Putamen (tissue), 1 donor: ENCODE measurements at regions not wholly inside any gene's neighbourhood (a gene's known extent, or its start where the extent isn't known, plus 50 kb on each side); places are given as distances from the start of the nearest gene placed in this dataset.
A peak's percentile ranks its signal among the peaks of the same experiment; 100 is the strongest.

ENCODE experiments used
- DNase-seq: peaks from one replicate; pipeline ENCODE4 v3.0.0-alpha.2; 2016; ENCODE audit warnings: low spot score

DNA sequence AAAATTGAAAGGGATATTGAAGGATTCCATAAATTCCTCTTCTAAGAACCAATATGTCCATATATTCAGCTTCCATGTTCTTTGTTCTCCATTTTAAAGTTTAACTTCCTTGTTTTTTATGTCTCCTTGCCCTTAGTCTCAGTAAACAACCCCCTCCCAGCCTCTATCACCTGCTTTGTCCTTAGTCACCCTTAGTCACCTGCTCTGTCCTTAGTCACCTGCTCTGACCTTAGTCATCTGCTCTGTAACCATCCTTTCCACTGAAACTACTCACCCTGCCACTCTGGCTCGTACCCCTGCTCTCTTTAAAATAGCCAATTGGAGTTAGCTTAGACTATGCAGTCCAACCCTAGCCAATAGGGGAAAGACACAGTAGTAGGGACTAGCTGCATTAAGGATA, 136.2 kb upstream of the TMEM106B start:
- no peak for DNase-seq

DNA sequence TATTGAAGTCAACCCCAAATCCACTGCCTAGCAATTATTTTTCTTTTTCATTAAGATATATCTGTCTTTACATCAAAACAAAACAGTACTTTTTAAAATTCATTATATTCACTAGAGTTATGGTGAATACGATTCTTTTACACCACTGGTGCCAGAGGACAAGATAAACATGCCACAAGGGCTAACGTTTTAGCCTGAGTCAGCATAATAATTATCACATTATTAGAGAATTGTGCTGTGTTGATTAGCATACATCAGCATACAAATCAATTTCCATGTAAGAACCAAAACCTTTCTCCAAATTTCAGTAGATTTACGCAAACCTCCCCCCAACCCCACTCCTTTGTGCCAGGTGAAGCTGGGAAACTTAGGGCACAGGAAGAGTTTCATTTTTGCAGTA, 131.1 kb upstream of the TMEM106B start:
- DNase-seq, result no peak

- DNase-seq, result no peak
These were observed 125.6 kb upstream of the TMEM106B start for GRCh38 chr7:12085516-12085915.

DNA sequence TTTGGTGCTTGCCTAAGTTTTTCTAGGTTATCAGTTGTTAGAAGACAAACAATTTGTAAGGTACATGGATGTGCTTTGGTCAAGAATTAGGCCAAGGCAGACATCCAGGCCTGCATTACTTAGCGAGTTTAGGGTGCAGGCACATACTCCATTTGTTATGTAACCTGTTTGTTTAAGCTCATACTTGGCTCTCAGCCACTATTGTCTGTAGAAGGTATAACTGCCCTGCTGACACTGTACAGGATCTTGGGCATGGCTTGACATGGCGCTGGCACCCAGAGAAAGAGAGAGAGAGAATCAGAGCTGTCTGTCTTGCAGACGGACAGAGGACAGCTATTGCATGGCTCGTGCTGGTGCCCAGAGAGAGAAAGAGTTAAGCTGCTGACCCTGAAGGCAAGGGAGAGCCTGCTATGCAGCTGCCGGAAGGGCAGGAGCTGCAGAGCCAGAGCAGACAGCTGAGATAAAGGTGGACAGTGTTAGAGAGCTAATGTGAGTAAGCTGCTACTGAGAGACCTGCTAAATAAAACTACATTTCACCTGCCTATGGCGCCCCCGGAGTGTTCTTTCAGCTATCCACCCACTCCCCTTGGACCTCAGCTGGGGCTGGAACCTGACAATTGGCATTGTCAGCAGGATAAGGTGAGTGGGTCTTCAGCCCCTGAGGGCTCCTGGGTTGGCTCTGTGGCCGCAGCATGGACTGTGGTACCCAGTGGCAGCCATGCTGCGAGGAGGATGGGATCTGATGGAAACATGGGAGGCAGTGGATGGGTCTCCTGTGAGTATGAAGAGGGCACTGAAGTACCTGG, 120.9 kb upstream of the TMEM106B start:
- DNase-seq, result no peak

GRCh38 chr7:12090757-12091221, 120.3 kb upstream of the TMEM106B start:
- no peak for DNase-seq

DNA sequence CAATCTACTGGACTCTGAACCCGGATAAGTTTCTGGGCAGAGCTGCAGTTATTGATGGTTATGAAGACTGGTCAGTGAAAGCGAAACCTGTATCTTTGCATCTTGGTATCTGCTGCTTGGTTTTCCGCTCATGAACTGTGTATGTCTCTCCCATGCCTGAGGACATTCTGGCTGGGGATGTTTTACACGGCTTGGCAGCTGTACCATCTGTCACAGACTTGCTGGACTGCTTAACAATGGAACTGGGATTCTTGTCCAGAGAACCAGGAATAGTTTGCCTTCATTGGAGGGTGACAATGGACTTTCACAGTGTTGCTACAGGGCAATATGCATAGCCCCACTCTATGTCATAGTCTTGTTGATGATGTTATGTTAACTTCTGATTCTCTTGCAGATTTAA, 119.9 kb upstream of the TMEM106B start:
- DNase-seq, result no peak

- DNase-seq, result no peak
These were observed 118.5 kb upstream of the TMEM106B start for GRCh38 chr7:12092499-12093130.

DNA sequence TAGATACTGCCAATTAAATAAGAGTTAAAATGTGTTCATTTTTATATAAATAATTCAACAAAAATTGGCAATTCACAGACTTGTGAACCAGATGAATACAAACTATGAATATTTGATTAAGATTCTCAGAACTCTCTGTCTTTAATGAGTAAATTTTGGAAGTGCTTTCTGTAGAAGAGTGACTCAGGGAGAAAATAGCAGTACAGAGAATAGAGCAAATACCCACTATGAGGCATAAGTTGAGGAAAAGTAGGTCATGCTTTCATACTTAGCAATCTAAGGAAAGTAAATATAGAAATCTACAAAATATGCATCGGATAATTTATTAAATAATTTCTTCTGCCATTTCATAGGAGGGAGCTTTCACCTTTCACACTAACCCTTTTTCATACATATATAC, 117.7 kb upstream of the TMEM106B start:
- peak; percentile 10 for DNase-seq

GRCh38 chr7:12094365-12094921, 116.7 kb upstream of the TMEM106B start:
- DNase-seq, result no peak

- DNase-seq, result no peak
These were observed 109.0 kb upstream of the TMEM106B start for GRCh38 chr7:12102126-12102525.

DNA sequence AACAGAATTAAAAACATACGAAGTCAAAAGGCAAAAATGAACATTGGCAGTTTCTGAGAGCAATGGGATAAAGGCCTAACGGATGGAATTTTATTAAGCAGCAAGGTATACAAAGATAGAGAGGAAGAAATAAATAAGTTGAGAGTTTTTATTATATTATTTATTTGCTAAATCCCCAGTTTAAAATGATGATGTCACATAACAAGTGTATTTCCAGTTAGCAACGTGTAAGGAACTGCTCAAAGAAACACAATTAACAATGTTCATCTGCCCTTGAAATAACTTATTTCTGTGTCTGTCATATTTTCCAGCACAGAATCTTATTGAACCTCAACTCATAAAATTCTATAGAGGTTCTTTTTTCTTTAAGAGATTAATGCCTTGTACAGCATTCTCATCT, 108.6 kb upstream of the TMEM106B start:
- DNase-seq, result no peak

DNA sequence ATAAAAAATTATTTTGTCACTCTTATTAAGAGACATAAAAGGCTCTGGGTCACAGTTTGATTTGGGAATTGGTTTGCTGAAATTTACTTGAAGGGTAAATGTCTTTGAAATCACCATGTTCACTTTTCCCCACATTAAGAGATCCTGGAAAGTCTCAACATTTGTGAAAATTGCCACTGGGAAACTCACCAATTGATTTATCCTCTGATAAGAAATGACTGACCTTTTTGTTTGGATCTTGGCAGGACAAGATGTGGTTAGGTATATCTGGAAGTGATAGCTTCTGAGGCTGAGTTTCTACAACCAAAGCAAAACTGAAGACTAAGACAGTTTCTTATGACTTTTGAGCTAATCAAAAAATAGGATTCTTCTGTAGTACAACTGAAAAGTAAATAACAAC, 107.1 kb upstream of the TMEM106B start:
- no peak for DNase-seq

DNA sequence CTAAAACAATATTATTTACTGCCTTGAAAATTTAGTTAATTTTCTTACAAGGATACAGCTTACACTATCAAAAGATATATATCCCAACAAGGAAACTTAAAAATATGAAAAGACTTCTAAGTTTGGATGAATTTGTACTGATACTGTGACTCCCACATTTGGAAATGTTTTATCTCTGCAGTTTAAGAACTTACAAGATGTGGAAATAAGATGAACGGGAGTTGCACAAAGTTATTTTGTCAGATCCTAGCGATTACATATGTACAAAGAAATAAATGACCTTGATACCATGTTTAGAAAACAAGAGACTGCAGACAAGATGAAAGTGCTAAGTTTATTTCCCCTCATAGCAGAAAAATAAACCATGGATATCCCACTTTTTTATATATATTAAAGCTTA, 103.7 kb upstream of the TMEM106B start:
- DNase-seq, result no peak

DNA sequence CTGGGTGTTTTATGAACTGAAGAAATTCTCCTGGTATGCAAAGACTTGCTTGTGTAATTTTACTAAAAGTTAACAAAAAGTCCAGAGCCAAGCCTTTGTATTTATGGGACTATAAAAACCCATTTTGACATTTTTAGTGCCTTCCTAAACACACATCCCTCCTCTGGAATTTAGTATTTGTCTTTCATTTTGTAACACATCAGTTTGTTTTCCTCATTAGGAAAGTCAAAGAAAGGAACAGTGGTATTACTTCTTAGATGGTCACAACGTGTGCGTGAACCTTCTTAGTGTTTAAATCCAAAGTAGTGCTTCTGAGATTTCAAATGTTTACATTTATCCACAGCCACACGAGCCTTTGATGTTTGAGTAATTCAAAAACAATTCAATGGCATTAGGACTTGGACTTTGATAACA, 103.2 kb upstream of the TMEM106B start:
- no peak for DNase-seq

DNA sequence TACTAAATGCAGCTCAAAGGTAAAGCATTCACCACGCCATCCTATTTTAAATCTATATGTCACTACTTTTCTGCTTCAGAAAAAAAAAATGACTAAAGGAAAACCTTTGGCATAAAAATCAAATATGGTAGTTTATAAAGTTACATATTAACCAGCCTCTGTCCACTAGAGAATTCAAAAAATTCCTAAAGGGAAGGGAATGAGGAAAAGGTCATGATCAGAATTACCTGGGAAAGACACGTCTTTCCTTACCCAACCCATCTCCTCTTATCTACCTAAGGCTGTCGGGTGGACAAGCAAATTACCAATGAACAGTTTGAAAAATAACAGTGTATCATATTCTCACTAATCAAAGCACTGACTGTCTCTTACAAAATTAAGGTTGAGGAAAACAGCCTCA, 100.7 kb upstream of the TMEM106B start:
- DNase-seq, result no peak

- DNase-seq, result peak; percentile 34
These were observed 99.4 kb upstream of the TMEM106B start for GRCh38 chr7:12111422-12112405.

DNA sequence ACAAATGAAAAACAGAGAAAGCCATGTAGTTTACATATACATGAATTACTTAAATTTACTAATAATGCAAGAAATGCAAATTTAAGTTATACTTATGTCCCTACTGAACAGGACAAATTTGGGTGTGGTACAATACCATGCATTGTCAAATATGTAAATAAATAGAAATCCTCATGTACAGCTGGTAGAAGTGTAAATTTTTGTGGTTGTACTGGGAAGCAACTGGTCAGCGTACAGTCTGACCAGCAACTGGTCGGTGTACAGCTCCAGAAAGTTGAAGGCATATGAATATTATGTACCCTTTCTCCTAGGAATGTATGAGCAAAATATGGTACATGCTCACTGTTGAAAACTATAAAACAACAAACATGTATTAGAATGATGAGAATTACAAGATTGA, 93.9 kb upstream of the TMEM106B start:
- no peak for DNase-seq

DNA sequence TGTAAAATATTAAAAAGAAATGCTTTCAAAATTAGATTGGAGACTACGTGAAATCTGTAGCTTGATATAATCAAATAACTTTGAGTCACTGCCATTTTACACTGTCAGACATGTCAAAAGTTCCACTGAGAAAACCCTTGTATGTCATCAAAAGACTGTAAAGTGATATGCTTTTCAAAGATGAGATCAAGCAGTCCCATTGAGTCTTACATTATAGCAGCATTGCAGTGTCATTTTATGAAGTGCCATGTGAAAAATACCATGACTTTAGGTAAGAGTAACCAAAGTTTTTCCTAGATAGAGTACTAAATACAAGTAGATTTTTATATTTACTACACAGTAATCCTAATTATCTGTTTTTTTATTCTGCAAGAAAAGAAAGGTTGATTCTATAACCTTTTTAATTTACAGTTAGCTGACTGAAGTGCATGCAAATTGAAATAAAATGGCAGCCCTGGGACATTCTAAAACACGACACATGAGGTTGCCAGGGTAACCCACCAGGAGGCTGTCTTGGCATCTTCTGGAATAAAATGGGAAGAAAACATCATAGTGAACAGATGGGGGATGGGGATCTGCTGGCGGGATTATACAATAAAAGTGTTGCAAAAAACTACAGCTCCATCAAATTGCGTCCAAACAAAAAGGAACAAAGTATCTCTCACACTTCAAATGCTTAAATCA, 91.3 kb upstream of the TMEM106B start:
- DNase-seq, result no peak

DNA sequence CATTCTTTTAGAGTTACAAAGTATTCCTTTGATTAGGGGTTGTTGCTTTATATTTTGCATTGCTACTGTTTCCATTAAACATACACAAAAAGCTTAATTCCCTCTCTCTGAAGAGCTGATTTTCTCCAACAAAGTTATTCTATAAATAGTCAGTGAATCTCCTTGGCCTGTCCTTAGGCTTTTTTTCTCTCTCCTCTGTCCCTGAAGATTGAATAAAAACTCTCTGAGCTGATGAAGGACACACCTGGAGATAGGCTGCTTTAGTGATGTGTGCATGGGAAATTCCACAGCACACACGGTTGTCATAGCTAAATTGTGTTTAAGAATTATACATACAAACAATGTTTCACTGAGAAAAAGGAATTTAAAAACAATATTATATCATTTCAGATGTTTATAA, 90.5 kb upstream of the TMEM106B start:
- DNase-seq, result no peak

DNA sequence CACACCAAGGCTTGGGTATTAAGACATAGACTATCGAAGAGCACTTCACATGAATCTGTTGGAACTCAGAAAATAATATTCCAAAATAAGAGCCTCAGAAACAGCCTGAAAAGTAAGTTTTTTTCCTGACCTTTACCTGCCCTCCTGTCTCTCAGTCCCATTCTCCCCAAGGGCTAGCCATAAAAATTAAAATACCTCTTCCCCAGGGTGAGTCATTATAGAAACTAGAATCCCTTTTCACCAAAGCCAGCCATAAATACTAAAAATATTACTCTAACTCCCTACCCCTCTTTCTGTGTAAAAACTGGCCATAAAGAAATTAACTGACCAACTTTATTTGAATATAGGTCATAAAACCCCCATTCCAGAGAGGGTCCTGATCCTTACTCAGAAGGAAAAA, 87.9 kb upstream of the TMEM106B start:
- DNase-seq, result no peak

DNA sequence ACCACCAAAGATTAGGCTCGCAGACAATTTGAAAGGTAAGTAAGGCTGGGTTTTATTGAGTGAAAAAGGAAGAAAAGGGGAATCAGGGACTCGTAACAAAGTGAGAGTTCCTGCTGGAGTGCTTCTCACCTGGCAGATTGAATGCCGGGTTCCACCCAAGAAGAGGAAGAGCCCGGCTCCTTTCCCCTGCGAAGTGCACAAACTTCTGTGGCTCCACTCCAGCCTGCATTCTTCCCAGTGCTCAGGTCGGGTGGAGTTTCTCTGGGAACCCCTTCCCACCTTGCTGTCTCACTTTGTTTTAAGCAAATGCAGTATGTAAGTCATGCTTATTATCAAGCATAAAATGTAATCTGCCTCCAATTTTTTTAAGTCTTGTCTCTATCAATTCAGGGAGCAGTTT, 87.1 kb upstream of the TMEM106B start:
- DNase-seq, result no peak

- no peak for DNase-seq
These were observed 83.6 kb upstream of the TMEM106B start for GRCh38 chr7:12127455-12127854.
